Astrocyte of the spinal cord (primary cell): ENCODE measurements at regions not wholly inside any gene's neighbourhood (a gene's known extent, or its start where the extent isn't known, plus 50 kb on each side); places are given as distances from the start of the nearest gene placed in this dataset.

Experiments
- DNase-seq: peaks from one replicate; pipeline ENCODE4 v3.0.0; 2011; ENCODE audit warnings: low read depth, low spot score
- H3K4me3 ChIP-seq: 2 replicates; pipeline ENCODE4 v1.5.1; 2011; ENCODE audit warnings: low read depth, mild to moderate bottlenecking, low read length, moderate library complexity
- CTCF ChIP-seq: IDR thresholded peaks from 2 replicates; pipeline ENCODE4 v1.5.1; 2012; ENCODE audit warnings: low read depth, mild to moderate bottlenecking, low read length, inconsistent platforms
- in situ Hi-C: cut with HindIII; loops from 2 replicates; pipeline ENCODE4 v1.10.0; 2017; ENCODE audit warnings: low sequenced_read_pairs

- no peak overlapping the region for H3K4me3 ChIP-seq
- no peak for TF ChIP-seq CTCF
- no peak for DNase-seq
- in situ Hi-C loops: no loop called here
Observed at GRCh38 chr3:144942093-144942837, 970.6 kb downstream of the DIPK2A start.

- in situ Hi-C loops: no loop called here
- TF ChIP-seq CTCF: no peak
- DNase-seq: no peak
- no peak overlapping the region for H3K4me3 ChIP-seq
Observed at GRCh38 chr3:144942838-144943197, 971.2 kb downstream of the DIPK2A start.

GRCh38 chr3:144947895-144948294 lies 976.3 kb downstream of the DIPK2A start:
- H3K4me3 ChIP-seq: no peak overlapping the region
- in situ Hi-C loops: no loop called here
- no peak for TF ChIP-seq CTCF
- DNase-seq: no peak

DNA sequence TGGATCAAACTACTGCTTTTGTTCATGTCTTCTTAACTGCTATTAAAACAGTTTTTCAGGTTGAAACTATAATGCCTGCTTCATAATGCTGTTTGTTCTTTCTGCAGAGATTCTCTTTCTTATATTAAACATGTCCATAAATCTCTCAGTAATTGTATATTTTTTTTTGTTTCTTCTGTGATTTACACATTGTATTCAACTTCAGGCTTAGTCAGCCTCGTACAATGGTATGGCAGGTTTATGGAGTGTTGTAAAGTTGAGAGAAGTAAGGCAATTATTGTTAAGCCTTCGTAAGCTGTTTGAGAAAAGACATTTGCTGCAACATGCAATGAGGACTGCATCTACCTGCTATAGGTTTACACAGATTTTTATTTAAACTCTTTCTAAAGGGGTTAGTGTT lies 977.1 kb downstream of the DIPK2A start:
- DNase-seq: no peak
- in situ Hi-C loops: no loop called here
- no peak overlapping the region for H3K4me3 ChIP-seq
- TF ChIP-seq CTCF: no peak

- TF ChIP-seq CTCF: no peak
- no peak for DNase-seq
- no peak overlapping the region for H3K4me3 ChIP-seq
- in situ Hi-C loops: no loop called here
Observed at GRCh38 chr3:144953959-144954358, 982.3 kb downstream of the DIPK2A start.

- no peak for DNase-seq
- in situ Hi-C loops: no loop called here
- no peak overlapping the region for H3K4me3 ChIP-seq
- no peak for TF ChIP-seq CTCF
Observed at GRCh38 chr3:144957398-144958101, 985.9 kb downstream of the DIPK2A start.
